LNCAP (cell line): ENCODE measurements at regions not wholly inside any gene's neighbourhood (a gene's known extent, or its start where the extent isn't known, plus 50 kb on each side); places are given as distances from the start of the nearest gene placed in this dataset.

Experiments used
- CTCF ChIP-seq: fragments of 450-650 bp; IDR thresholded peaks from 2 replicates; pipeline ENCODE4 v1.5.1; 2017; ENCODE audit warnings: mild to moderate bottlenecking

DNA sequence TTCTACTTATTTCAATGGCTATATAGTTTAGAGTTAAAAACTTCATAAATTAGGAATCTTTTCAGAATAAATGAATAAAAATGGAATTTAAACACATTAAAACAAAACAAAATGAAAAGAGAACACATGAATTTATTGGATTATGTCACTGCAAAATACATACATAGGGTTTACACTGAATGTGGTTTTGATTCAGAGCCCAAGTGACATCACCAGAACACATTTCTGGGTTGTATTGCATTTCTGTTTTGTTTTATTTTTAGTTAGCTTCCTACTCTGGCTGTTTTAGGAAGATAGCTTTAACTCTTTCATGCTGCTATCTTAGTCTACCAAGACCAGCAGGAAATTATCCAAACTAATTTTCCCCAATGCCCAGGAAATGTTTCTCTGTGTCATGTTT is 1935.0 kb downstream of the EFNA5 start:
- no peak for TF ChIP-seq CTCF

DNA sequence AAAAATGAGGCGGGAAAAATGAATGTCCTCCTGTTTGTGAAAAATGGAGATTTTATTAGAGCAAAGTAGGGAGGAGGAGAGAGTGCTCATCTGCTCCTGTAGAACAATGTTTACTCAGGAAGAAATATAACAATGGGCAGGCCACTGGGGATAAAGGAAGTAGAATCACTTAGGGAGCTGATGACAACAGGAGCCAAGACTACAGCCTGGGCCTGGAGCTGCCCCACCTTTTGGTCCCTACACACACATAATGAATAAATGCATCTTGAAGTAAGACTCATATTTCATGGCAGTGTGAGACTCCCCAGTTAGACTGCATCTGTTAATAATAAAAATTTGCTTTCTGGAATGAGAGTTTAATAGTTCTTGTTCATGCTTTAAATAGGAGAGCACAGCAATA is 1939.8 kb downstream of the EFNA5 start:
- no peak for TF ChIP-seq CTCF

DNA sequence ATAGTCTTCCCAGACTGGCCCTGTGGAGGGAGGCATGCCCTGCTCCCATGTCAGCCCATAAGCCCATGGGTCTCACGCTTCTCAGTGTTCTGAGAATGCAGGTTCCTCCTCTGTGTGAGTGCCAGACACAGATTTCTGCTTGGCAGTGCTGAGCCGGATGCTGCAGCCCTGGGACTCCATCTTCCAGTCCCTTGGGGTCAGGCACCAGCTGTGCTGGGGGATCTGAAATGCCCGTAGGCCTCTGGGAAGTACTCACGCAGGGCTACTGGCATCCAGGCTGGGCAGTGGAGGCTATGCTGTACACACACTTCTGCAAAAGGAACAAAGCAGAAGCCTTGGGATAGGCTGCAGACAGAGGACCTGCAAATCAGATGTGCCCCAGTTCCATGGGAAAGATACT is 1944.6 kb downstream of the EFNA5 start:
- TF ChIP-seq CTCF: no peak

DNA sequence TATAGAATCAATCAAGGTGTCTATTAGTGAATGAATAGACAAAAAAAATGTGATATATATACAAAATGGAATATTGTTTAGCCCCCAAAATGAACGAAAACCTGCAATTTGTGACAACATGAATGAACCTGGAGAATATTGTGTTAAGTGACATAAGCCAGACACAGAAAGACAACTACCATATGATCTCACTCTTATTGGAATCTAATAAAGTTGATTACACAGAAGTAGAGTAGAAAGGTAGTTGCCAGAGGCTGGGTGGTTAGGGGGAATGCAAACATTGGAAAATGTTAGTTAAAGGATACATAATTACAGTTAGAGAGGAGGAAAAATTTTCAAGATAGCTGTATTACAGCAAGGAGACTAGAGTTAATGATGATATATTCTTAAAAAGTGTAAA is 1962.3 kb downstream of the EFNA5 start:
- TF ChIP-seq CTCF: no peak

DNA sequence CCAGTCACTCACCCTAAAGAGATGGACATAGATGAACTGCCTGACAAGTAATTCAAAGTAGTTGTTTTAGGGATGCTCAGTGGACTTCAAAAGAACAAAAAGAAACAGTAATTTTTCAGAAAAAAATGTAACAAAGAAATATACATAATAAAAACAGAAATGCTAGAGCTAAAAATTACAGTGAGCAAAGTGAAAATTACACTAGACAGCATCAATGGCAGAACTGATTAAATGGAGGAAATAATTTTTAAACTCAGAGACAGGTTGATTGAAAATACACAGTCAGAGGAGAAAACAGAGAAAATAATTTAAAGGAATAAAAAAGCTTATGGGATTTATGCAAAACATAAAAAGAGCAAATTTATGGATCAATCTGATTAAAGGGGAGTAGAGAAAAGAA is 1968.4 kb downstream of the EFNA5 start:
- TF ChIP-seq CTCF: no peak

DNA sequence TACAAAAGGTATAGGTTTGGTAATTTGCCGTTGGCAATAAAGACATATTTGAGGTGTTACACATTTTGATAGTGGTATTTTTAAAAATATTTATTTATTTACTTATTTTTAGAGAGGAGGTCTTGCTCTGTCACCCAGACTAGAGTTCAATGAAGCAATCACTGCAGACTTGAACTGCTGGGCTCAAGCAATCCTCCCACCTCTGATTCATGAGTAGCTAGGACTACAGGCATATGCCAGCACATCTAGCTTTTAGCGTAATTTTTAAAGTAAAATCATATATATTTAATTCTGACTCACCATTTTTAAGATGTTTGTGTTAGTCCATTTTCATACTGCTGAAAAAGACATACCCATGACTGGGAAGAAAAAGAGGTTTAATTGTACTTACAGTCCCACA is 1974.3 kb downstream of the EFNA5 start:
- TF ChIP-seq CTCF: no peak

- TF ChIP-seq CTCF: no peak
Measured at GRCh38 chr5:105695941-105696340, 1974.8 kb downstream of the EFNA5 start.

DNA sequence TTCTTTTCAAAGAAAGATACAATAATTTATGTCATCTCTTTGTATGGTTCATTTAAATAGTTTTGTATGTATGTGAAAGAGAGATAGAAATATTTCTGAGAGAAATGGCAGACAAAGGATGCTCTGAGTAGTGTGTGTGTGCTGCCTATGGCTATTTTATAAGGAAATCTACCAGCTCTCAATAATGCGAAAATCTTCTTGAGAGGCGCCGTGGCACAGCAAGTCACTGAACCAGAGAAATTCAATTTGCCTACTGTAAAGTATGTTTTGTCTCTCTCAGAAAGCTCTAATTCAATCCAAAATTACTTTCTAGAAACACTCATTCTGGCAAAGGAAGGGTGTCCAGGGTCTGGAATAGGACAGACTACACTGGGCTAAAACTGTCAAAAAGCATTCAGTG is 1981.1 kb downstream of the EFNA5 start:
- TF ChIP-seq CTCF: no peak
